Fibroblast of skin of abdomen (primary cell): ENCODE measurements at regions not wholly inside any gene's neighbourhood (a gene's known extent, or its start where the extent isn't known, plus 50 kb on each side); places are given as distances from the start of the nearest gene placed in this dataset.
"Not testable (repeated sequence)": the region's sequence is repeated elsewhere in the genome, so short reads cannot be mapped to it uniquely, and the experiment has no call there.

ENCODE experiments used
- DNase-seq: peaks from one replicate; pipeline ENCODE4 v3.0.0-alpha.2; 2013

DNA sequence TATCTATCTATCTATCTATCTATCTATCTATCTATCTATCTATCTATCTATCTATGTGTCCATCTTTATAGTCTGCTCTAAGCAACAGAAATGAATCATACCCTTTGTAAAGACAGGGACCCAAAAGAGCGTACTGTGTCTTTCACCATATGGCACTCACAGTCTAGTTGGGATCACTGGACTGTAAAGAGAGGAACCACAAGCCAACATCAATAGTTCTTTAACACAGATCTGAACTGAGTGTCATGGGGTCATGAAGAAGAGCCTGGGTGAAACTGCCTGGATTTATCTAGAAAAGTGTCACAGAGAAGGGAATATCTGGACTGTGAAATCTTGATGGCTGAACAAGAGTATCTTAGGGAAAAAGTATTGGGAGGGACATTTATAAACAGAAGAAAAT, 619.1 kb upstream of the SOX9 start:
- no peak for DNase-seq

DNA sequence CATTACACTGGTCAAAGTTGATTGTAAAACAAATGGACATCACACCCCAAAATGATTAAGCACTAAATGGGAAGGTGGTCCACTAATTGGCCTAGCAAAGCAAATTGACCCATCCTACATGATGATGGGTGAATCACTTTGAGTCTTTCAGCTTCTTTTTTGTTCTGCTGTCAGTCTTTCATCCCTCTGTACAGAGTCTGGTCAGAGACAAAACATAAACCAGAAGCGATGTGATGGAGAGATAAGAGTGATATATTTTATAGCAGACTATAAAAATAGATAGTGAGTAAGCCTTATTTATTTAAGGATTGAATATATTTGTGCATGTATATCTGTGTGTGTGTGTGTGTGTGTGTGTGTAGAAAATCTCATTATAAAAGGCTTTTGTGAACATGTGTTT, 618.4 kb upstream of the SOX9 start:
- peak; percentile 59 for DNase-seq

DNA sequence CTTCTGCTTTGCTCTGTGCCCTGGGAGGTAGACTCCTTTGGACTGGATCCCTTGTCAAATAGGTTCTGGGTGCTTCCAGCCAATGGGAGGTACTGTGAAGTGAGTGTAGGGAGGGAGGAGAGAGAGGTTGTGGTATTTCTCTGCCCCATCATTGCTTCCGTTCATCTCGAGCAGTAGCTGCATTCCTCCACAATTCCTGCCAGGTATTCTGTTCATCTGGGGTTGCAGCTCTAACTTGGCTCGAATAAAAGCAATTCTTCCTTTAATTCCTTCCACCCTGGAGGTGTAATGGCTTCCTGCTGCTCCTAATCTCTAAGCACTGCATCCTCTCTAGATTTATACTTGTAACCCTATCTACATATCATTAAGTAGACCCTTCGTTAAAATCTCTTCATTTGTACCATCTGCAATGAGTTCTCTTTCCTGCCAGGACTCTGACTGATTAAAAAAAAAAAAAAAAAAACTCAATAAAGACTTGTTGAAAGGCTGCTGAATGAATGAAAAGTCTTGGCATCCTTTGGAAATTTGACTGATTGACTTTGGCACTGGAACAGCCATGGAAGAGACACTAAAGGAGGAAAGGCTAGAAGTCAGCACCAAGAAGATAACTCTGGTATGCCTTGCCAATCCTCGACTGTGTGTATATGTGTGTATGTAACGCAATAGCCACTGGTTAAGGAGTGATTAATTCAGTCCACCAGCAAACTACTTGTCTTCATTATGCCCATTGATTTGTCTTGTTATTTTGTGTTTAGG, 616.9 kb upstream of the SOX9 start:
- DNase-seq: peak; percentile 67

DNA sequence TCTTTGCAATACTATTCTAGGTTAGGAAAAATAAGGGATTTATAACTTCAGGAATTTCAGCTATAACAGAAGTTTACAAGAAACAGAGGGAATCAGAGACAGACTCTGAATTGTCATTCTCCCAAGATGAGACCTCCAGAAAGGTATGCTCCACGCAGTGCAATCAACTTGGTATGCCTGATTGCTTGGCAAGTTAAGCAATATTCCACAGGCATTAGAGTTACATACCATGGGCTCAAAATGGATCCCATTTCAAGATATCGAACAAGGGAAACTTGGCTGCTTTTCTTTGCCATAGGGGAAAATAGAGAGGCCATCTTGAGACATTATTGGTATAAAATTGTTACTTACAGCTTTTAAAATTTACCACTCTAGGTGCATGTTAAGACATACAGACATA, 615.6 kb upstream of the SOX9 start:
- DNase-seq: peak; percentile 91

DNA sequence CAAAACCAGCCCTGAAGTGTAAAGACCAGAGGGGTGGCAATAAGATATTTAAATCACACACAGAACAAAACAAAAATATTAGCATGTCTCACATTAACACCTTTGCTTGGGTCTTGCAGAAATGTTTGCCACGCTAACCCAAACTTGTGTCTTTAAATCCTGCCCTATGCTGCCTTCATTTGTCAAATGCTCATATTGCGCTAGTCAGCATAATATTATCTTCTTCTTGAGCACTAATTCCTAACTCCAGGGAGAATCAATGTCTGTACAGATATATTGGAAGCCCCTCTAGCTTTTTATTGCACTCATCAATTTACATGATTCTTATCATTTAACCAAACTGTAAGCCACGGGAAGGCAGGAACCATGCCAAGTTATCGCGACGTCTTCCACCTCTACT, 614.8 kb upstream of the SOX9 start:
- DNase-seq: no peak

DNA sequence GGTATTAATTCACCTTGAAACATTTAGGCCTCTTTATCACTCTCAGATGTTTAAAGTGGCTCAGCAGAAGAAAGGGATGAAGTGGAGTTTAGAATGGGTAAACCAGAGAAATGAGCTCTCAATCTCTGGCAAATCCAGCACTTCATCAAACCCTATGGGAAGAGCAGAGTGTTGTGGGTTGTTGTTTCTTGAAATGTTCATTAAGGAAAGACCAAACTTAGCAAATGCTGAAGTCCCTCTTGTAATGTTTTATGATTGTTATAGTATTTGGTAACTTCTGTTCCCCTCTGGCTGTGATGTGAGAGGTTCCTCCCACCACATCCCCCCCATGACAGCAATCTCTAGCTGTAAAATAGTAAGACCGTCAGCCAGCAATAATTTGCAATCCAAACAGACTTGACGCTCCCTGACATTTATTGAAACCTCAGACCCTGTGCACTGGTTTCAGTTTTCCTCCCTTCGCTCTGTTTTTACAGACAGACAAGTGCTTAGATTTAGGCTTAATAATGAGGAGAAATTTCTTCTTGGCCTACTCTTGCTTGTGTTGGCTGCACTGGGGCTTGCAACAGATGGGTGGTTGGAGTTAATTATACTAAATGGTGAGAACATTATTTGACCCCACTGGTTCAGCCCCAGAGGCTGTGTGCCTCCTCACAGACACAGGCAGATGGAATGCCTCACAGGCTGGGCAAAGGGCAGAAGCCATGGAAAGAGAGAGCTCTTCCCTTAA, 609.4 kb upstream of the SOX9 start:
- no peak for DNase-seq

DNA sequence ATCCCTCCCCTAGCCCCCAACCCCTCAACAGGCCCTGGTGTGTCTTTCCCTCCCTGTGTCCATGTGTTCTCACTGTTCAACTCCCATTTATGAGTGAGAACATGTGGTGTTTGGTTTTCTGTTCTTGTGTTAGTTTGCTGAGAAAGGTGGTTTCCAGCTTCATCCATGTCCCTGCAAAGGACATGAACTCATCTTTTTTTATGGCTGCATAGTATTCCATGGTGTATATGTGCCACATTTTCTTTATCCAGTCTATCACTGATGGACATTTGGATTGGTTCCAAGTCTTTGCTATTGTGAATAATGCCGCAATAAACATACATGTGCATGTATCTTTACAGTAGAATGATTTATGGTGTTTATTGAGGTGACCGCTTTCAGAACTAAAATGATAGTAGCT, 607.1 kb upstream of the SOX9 start:
- DNase-seq: not testable (repeated sequence)

DNA sequence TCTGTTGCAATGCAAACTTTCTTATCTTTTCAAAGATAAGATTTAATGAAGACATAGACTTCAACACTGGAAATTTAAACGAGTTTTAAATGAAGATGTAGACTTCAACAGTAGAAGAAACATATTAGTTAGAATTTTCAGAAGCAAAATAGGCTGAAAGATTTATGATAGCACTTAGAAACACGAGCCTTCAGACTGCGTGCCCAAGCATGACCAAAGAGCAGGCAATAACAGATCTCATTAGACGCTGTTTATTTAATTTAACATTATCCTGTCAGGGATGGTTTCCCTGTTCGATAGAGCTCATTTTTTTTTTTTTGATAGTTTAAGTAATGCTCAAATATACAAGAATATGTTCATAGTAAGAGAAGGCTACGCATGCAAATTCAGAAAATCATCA, 604.7 kb upstream of the SOX9 start:
- no peak for DNase-seq

DNA sequence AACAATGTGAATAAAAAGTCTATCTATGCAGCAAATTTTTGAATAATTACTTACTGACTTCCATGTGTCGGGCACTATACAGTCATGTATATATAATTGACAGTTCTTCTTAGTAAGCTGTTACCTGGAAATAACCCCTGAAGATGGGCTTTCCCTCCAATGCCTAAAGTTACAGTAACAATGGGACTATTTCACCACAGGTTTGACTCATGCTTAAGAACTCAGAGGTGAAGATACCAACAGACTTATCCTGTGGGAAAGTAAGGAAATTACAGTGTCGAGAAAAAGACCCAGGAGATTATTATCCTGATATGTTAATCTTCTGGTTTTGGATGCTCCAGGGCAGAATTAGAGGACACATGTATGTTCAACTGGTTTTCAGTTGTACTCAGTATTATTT, 601.5 kb upstream of the SOX9 start:
- no peak for DNase-seq

DNA sequence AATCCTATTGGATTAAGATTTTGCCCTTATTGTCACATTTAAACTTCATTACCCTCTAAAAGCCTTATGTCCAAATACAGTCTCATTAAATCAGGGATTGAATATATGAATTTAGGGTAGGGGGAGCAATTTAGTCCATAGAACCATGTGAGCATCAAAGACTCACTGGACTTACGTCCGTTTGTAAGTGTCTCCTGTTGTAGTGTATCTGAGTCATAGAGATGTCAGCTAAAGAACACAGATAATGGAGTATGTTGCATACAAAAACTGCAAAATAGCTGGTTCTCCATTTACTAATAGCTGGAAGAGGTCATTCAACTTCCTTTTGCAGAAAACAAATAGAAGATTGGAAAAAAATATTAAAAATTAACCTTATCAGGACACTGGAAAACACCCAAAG, 599.1 kb upstream of the SOX9 start:
- DNase-seq: no peak

DNA sequence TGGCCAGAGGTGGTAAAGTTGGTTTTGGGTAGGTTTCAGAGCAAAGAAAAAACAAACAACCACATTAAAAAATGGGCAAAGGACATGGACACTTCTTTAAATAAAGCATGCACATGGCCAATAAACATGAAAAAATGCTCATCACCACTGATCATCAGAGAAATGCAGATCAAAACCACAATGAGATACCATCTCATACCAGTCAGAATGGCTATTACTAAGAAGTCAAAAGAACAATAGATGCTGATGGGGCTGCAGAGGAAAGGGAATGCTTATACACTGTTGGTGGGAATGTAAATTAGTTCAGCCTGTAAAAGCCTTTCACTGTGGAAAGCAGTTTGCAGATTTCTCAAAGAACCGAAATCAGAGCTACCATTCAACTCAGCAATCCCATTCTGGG, 598.4 kb upstream of the SOX9 start:
- DNase-seq: peak; percentile 54

DNA sequence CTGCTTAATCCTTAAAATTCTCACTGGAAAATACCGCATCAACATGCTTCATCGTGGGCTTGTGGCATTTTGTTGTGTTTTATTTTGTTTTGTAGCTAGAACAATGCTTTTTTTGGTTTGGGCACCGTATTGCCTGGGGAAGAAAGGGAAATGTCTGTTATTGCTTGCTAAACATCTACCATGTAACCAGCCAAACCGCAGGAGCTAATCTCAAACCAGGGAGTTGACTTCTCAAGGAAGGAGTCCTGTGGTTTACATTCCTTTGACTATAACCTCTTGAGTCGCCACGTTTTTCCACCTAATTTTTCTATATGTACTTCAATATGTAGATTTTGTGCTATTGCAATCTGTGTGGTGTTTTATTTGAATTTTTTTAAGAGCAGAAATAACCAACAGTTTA, 593.5 kb upstream of the SOX9 start:
- peak; percentile 20 for DNase-seq

DNA sequence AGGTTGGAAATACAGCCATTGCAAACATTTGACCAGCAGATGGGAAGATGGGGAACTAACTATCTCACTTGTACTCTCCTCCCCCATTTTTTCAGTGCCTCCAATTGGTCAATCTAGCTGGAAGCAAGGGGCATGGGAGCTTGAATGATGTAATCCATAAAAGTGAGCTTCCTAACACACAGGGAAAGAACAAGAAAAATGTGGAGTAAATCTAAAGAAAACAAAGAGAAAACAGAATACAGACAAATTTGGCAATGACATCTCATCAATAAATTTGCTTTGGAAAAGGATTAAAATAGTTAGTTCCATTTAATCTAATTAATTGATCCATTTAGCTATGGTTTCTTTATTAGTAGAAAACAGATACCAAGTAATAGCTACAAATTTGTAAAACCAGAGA, 592.6 kb upstream of the SOX9 start:
- DNase-seq: peak; percentile 16

DNA sequence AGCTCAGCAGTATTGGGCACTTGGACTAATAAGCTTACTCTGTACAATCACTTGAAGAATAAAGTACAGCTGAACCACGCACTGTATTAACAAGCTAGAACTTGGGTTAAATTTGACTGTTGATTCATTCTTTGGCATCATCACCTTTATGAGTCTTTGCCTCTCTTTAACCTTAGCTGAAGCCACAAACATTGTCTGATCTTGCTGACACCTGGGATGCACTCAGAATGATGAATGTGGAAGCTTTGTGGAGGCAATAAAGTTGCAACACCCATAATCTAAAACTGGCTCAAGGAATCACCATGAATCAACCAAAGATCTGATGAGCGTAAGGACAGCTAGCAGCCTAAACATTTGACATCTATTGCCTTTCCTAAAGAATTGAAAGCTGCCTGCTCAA, 590.6 kb upstream of the SOX9 start:
- DNase-seq: peak; percentile 80

DNA sequence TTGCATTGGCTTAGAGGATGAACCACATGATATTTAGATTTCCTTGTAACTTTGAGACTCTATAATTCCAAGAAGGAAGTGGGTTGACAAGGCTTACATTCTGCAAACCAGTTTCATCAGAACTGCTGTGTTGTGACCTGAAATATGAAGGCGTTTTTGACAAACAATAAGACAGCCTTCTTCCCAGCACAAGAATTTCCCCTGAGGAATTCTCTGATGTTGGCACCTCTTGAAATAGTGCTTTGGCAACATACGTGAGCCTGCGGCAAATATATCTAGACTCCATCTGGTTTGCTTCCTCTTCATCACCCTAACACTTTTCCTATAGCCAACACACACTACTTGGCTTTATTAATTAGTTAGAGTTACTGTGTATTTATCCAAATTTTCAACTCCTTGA, 585.5 kb upstream of the SOX9 start:
- DNase-seq: peak; percentile 33

DNA sequence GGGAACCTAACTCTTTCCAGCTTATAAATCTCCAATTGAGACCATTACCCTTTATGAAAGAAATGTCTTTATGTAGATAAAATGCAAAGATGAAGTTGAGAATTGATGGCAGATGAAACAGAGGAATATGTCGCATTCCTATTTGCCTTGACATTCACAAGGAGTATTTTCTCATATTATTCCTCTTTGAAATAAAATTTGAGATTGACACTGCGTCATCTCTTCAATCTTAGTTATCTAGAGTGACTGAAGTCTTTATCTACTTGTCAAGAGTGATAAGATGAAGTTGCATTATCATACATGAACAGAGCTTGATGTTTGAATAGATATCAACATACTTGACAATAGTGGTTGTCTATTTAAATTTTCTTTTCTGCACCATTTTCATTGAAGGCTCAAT, 574.4 kb upstream of the SOX9 start:
- no peak for DNase-seq

DNA sequence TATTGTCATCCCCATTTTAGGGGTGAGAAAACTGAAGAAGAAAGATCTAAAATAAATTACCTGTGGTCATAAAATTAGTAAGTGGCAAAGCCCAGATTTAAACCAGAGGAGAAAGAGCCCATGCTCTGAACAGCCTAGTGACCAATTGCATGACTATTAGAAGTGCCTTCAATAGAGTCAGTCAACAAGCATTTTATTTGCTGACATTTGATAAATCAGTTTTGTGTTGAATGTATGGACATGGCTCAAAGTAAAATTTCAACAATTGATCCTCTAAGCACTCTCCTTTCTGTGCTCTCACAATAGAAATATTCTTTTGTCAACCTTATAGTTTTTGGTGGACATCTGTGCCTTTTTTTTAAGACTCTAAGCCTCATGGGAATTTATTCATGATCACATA, 572.9 kb upstream of the SOX9 start:
- no peak for DNase-seq

DNA sequence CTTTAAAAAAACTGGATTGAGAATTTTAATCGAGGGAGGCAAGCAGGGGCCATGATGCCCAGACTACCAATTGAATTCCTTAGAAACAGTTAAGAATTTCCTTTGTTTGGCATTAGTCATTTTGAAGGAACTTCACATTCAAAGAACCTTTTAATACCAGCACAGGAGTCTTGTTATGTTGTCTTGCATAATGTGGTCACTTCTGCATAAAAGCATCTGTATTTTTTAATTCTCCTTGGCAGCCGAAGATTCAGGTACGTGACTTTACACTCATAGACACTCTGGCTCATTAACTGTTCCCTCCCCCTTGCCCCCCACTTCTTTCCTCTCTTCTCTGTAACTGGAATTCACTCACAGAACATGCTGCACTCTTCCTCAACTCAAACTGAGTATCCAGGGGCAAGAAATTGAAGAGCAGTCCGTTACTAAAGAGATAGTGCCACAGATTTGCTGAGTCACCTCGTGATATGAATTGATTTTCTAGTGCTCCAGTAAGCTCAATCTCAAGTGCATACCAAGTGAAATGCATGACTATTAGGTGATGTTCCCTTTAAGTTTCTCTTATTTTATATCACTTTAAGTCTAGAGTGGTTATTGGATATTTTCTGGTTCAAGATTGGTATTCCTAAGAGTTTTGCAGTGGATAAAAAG, 572.2 kb upstream of the SOX9 start:
- peak; percentile 26 for DNase-seq

DNA sequence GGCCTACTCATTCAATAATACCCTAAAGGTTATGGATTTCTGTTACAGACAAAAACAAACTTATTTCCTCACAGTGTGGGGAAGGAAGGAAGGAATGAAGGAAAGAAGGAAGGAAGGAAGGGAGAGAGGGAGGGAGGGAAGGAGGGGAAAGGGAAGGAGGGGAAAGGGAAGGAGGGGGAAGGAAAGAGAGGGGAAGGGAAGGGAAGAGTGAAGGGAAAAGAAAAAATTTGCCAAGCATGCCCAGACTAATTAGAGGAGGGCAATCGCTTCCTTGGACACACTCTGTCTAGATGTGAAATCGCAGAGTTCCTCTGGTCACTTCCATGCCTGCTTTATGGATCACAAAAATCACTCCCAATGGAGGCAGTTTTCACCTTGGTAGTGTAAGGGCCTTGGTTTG, 570.1 kb upstream of the SOX9 start:
- DNase-seq: no peak

DNA sequence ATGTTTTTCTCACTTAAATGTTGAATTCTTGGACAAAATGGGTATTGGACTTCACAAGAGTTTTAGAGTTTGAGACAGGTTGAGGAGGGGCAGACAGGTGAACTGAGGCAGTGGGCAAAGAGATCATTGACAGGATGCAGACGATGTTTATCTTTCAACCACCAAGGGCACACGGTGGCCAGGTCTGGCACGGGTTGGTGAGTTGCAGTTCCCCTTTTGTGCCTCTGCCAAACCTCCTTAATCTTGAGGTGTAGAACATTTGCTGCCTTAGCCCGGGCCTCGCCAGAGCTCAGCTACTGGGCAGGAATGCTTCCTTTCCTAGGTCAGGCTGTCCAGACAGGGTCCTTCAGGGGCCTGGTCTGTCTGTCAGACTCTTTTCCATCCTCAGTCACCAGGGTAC, 567.4 kb upstream of the SOX9 start:
- DNase-seq: no peak

DNA sequence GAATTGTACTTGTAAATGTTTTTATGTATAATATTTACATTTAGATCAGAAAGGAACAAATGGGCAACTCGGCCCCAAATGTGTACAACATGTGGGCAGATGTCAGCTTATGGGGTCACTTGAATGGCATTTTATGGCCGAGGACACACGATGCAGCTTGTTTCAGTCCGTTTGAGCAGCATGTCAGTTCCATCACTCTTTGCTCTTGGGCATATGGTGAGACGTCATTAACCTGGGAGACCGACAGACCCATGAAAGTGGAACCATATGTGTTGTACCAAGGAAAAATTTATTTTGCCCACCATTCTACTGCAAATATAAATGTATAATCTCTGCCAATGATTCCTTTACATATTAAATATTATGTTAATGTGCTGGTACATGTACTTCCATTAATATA, 561.9 kb upstream of the SOX9 start:
- no peak for DNase-seq

DNA sequence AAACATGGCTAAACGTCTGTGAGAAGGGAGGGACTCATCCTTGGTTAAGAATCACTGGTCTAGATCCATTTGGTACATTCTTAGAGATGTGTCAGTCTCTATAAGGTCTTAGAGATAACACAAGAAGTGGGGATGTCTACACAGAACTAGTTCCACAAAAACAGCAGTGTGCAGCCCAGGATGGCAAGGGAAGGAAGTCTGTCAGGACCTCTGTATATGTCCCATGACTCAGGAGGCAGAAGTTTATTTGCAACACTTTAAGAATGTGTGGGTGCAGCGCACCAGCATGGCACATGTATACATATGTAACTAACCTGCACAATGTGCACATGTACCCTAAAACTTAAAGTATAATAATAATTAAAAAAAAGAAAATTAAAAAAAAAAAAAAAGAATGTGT, 548.5 kb upstream of the SOX9 start:
- DNase-seq: no peak

DNA sequence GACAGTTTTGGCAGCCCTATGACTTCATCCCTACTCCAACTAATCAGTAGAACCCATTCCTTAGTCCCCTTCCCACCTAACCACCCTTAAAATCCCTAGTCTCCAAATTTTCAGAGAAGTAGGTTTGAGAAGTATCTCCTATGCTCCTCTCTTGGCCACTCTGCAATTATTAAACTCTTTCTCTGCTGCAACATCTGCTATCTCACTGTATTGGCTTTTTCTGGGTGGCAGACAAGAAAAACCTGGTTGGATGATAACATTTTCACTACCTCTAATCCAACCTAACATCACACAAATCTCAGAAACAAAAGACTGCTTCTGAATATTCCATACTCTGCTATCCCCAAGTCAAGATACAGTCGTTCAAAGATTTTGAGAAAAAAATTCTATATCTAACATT, 542.4 kb upstream of the SOX9 start:
- no peak for DNase-seq

DNA sequence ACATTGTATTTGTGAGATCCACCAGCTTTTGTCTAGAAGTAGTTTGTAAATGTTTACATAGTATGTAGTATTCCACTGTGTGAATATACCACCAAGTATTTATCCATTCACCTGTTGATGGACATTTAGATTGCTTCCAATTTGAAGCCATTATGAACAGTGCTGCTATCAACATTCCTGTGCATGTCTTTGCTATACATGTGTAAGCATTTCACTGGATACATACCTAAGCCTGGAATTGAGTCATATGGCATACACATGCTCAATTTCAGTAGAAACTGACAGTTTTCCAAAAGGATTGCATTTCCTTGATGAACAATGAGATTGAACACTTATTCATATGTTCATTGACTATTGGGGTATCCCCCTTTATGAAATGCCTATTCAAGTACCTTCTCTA, 540.6 kb upstream of the SOX9 start:
- peak; percentile 29 for DNase-seq
